IMR-90 (cell line): ENCODE measurements at regions not wholly inside any gene's neighbourhood (a gene's known extent, or its start where the extent isn't known, plus 50 kb on each side); places are given as distances from the start of the nearest gene placed in this dataset.

Experiments used
- CHD1 ChIP-seq: IDR thresholded peaks from 2 replicates; pipeline ENCODE4 v1.6.1; 2012; ENCODE audit warnings: low read depth, low read length, improper control_type of control experiment
- CTCF ChIP-seq: conservative IDR thresholded peaks from 2 replicates; pipeline ENCODE4 v1.5.1; 2012; ENCODE audit warnings: mild to moderate bottlenecking, low read depth, low read length, improper control_type of control experiment
- USF2 ChIP-seq: fragments of 150-350 bp; IDR thresholded peaks from 2 replicates; pipeline ENCODE4 v1.6.1; 2017; ENCODE audit warnings: mild to moderate bottlenecking, antibody characterized with exemption, low read length, low read depth

- TF ChIP-seq CTCF, result no peak
- TF ChIP-seq USF2, result no peak
- TF ChIP-seq CHD1, result no peak
These were observed 351.2 kb upstream of the PCDH10 start for GRCh38 chr4:132797856-132798255.
